Neural progenitor cell (in vitro differentiated cells): ENCODE measurements at regions not wholly inside any gene's neighbourhood (a gene's known extent, or its start where the extent isn't known, plus 50 kb on each side); places are given as distances from the start of the nearest gene placed in this dataset.

ENCODE experiments used
- EZH2 ChIP-seq: fragments of 200-600 bp; sonication (generic); IDR thresholded peaks from 2 replicates; pipeline ENCODE4 v1.6.1; 2017; ENCODE audit warnings: antibody characterized with exemption, mild to moderate bottlenecking, moderate library complexity
- TF ChIP-seq, protein P1 (sequence below): fragments of 200-600 bp; sonication (generic); IDR thresholded peaks from 2 replicates; pipeline ENCODE4 v1.5.1; 2017; ENCODE audit warnings: antibody characterized with exemption, mild to moderate bottlenecking

DNA sequence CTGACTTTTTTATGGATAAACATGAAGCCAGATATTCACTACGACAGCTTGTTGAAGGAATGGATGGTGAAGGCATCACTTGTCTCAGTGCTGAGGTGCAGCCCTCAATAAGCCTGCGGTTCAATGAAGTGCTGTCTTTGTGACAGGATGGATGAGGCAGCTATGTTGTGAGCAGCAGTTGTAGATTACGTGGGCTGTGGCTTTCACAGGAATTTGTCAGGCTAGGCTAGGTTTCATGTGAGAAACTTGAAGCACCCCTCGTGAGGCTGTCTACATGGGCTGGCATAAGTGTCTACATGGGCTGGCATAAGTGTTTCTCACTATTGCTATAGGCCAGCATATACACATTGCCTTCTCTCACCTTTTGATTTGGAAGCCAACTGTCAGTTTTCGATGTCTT, 1050.0 kb downstream of the ADGRL3 start:
- TF ChIP-seq, protein P1, sequence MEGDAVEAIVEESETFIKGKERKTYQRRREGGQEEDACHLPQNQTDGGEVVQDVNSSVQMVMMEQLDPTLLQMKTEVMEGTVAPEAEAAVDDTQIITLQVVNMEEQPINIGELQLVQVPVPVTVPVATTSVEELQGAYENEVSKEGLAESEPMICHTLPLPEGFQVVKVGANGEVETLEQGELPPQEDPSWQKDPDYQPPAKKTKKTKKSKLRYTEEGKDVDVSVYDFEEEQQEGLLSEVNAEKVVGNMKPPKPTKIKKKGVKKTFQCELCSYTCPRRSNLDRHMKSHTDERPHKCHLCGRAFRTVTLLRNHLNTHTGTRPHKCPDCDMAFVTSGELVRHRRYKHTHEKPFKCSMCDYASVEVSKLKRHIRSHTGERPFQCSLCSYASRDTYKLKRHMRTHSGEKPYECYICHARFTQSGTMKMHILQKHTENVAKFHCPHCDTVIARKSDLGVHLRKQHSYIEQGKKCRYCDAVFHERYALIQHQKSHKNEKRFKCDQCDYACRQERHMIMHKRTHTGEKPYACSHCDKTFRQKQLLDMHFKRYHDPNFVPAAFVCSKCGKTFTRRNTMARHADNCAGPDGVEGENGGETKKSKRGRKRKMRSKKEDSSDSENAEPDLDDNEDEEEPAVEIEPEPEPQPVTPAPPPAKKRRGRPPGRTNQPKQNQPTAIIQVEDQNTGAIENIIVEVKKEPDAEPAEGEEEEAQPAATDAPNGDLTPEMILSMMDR: no peak
- TF ChIP-seq EZH2: no peak
